Activated CD4-positive, alpha-beta memory T cell treated with anti-CD3 and anti-CD28 coated beads, Interleukin-2, amount 10 ng/mL, durations not matched to agents 7 days and 5 days (primary cell): ENCODE measurements at regions not wholly inside any gene's neighbourhood (a gene's known extent, or its start where the extent isn't known, plus 50 kb on each side); places are given as distances from the start of the nearest gene placed in this dataset.

Experiments
- CTCF ChIA-PET: fragments of 350-600 bp; sonication (Branson Sonifier 250); formaldehyde crosslinking; loops from one replicate; lab custom pipeline; 2021; ENCODE audit warnings: antibody characterized with exemption, inconsistent platforms; lab: Charles Lee
- POLR2A ChIA-PET: fragments of 350-600 bp; sonication (Branson Sonifier 250); formaldehyde crosslinking; loops from one replicate; lab custom pipeline; 2021; ENCODE audit warnings: antibody characterized with exemption; lab: Charles Lee
- DNase-seq: peaks from one replicate; pipeline ENCODE4 v3.0.0-alpha.2; 2020
- H3K27ac Mint-ChIP-seq: one replicate; pipeline ENCODE4 v1.8.0; 2021; ENCODE audit warnings: mild to moderate bottlenecking, mixed read lengths
- H3K27me3 Mint-ChIP-seq: one replicate; pipeline ENCODE4 v1.8.0; 2021; ENCODE audit warnings: mixed read lengths
- H3K36me3 Mint-ChIP-seq: one replicate; pipeline ENCODE4 v1.8.0; 2021; ENCODE audit warnings: low read depth, mixed read lengths
- H3K4me1 Mint-ChIP-seq: one replicate; pipeline ENCODE4 v1.8.0; 2021; ENCODE audit warnings: mixed read lengths
- H3K4me3 Mint-ChIP-seq: one replicate; pipeline ENCODE4 v1.8.0; 2021; ENCODE audit warnings: mild to moderate bottlenecking, mixed read lengths
- H3K9me3 Mint-ChIP-seq: one replicate; pipeline ENCODE4 v1.8.0; 2021; ENCODE audit warnings: mixed read lengths

GRCh38 chr5:6262651-6263363 is 115.5 kb downstream of the MED10 start:
- Mint-ChIP-seq H3K27ac (no peak overlapping the region), H3K9me3 (peaks cover 19% of the 10 kb centered on the region), H3K27me3 (no peaks in the 10 kb centered on the region), H3K36me3 (peaks cover 7% of the 10 kb centered on the region), H3K4me3 (no peak overlapping the region), H3K4me1 (peaks cover 15% of the 10 kb centered on the region)
- DNase-seq = no peak
- CTCF ChIA-PET = no interaction called here
- POLR2A ChIA-PET = no interaction called here

DNA sequence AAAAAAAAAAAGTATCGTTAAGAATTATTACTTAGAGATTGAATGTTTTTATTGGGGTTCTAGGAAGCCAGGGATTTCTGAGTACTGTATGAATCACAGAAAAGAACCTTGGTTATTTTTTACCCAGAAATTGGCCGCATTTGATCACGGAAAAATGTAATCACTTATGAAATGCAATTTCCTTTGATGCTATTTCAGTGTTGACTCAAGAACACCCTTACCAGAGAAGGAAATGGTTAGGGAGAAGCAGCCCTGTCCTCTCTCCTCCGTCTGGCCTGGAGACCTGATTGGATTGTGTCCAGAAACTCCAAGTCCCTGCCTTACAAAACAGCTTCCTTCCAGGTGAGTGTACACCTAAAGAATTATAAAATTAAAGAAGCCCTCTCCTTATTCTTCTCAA is 116.7 kb downstream of the MED10 start:
- peaks cover 7% of the 10 kb centered on the region for H3K36me3 Mint-ChIP-seq
- POLR2A ChIA-PET = no interaction called here
- peaks cover 15% of the 10 kb centered on the region for H3K4me1 Mint-ChIP-seq
- peaks cover 19% of the 10 kb centered on the region for H3K9me3 Mint-ChIP-seq
- CTCF ChIA-PET = no interaction called here
- no peaks in the 10 kb centered on the region for H3K27me3 Mint-ChIP-seq
- H3K27ac Mint-ChIP-seq = peak overlapping the region; percentile 57
- H3K4me3 Mint-ChIP-seq = no peak overlapping the region
- no peak for DNase-seq

- ChIA-PET POLR2A (no interaction called here), CTCF (no interaction called here)
- no peak for DNase-seq
- Mint-ChIP-seq H3K27ac (peak overlapping the region; percentile 36), H3K36me3 (peaks cover 7% of the 10 kb centered on the region), H3K4me3 (no peak overlapping the region), H3K27me3 (no peaks in the 10 kb centered on the region), H3K9me3 (peaks cover 19% of the 10 kb centered on the region), H3K4me1 (peaks cover 15% of the 10 kb centered on the region)
Measured at GRCh38 chr5:6261256-6261655, 117.1 kb downstream of the MED10 start.

- Mint-ChIP-seq H3K4me1 (peaks cover 15% of the 10 kb centered on the region), H3K36me3 (peaks cover 7% of the 10 kb centered on the region), H3K9me3 (peaks cover 19% of the 10 kb centered on the region), H3K27me3 (no peaks in the 10 kb centered on the region), H3K4me3 (no peak overlapping the region), H3K27ac (peak overlapping the region; percentile 36)
- CTCF ChIA-PET = no interaction called here
- no peak for DNase-seq
- POLR2A ChIA-PET = no interaction called here
Measured at GRCh38 chr5:6260846-6261245, 117.5 kb downstream of the MED10 start.

- Mint-ChIP-seq H3K36me3 (peaks cover 7% of the 10 kb centered on the region), H3K27ac (no peak overlapping the region), H3K4me1 (peaks cover 9% of the 10 kb centered on the region), H3K9me3 (peaks cover 17% of the 10 kb centered on the region), H3K4me3 (no peak overlapping the region), H3K27me3 (no peaks in the 10 kb centered on the region)
- DNase-seq = no peak
- ChIA-PET POLR2A (no interaction called here), CTCF (no interaction called here)
Measured at GRCh38 chr5:6256901-6257300, 121.4 kb downstream of the MED10 start.

- Mint-ChIP-seq H3K27ac (no peak overlapping the region), H3K4me3 (no peak overlapping the region), H3K36me3 (peaks cover 7% of the 10 kb centered on the region), H3K9me3 (peaks cover 17% of the 10 kb centered on the region), H3K27me3 (no peaks in the 10 kb centered on the region), H3K4me1 (peaks cover 6% of the 10 kb centered on the region)
- DNase-seq = no peak
- ChIA-PET POLR2A (no interaction called here), CTCF (no interaction called here)
Measured at GRCh38 chr5:6255956-6256355, 122.4 kb downstream of the MED10 start.

DNA sequence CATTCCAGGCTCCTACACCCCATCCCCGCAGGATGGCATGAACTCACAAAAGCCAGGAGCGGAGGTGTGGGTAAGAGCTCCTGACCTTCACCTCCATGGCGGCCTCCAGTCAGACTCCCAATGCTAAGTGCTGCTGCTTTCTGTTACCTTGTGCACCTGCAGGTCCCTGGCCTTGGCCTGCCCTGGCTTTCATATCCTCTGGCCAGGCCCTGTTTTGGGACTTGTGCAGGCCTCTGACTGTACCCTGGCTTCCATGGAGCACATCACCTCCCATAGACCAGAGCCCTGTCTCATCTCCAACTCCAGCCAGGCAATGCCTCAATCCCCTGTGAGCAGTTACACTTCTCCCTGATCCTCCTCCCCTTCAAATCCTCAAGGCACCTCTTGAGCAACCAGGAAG is 124.5 kb downstream of the MED10 start:
- Mint-ChIP-seq H3K27ac (no peak overlapping the region), H3K9me3 (peaks cover 7% of the 10 kb centered on the region), H3K36me3 (no peaks in the 10 kb centered on the region), H3K27me3 (no peaks in the 10 kb centered on the region), H3K4me3 (no peak overlapping the region), H3K4me1 (no peaks in the 10 kb centered on the region)
- DNase-seq = no peak
- POLR2A ChIA-PET = no interaction called here
- CTCF ChIA-PET = no interaction called here

- Mint-ChIP-seq H3K9me3 (peaks cover 3% of the 10 kb centered on the region), H3K27me3 (no peaks in the 10 kb centered on the region), H3K4me3 (no peak overlapping the region), H3K36me3 (no peaks in the 10 kb centered on the region), H3K4me1 (no peaks in the 10 kb centered on the region), H3K27ac (no peak overlapping the region)
- DNase-seq = no peak
- POLR2A ChIA-PET = no interaction called here
- CTCF ChIA-PET = no interaction called here
Measured at GRCh38 chr5:6253281-6253680, 125.1 kb downstream of the MED10 start.

- Mint-ChIP-seq H3K36me3 (no peaks in the 10 kb centered on the region), H3K4me3 (no peak overlapping the region), H3K27me3 (no peaks in the 10 kb centered on the region), H3K9me3 (no peaks in the 10 kb centered on the region), H3K4me1 (no peaks in the 10 kb centered on the region), H3K27ac (no peak overlapping the region)
- no peak for DNase-seq
- CTCF ChIA-PET = no interaction called here
- POLR2A ChIA-PET = no interaction called here
Measured at GRCh38 chr5:6252581-6252980, 125.8 kb downstream of the MED10 start.

GRCh38 chr5:6251565-6252102 is 126.7 kb downstream of the MED10 start:
- Mint-ChIP-seq H3K27me3 (no peaks in the 10 kb centered on the region), H3K27ac (no peak overlapping the region), H3K4me1 (no peaks in the 10 kb centered on the region), H3K9me3 (no peaks in the 10 kb centered on the region), H3K4me3 (no peak overlapping the region), H3K36me3 (no peaks in the 10 kb centered on the region)
- DNase-seq = no peak
- CTCF ChIA-PET = no interaction called here
- POLR2A ChIA-PET = no interaction called here

- no peak overlapping the region for H3K4me3 Mint-ChIP-seq
- no peaks in the 10 kb centered on the region for H3K9me3 Mint-ChIP-seq
- no peaks in the 10 kb centered on the region for H3K4me1 Mint-ChIP-seq
- H3K27ac Mint-ChIP-seq = no peak overlapping the region
- ChIA-PET POLR2A (no interaction called here), CTCF (no interaction called here)
- no peaks in the 10 kb centered on the region for H3K36me3 Mint-ChIP-seq
- DNase-seq = no peak
- no peaks in the 10 kb centered on the region for H3K27me3 Mint-ChIP-seq
Measured at GRCh38 chr5:6250121-6250520, 128.2 kb downstream of the MED10 start.

GRCh38 chr5:6248132-6248531 is 130.2 kb downstream of the MED10 start:
- Mint-ChIP-seq H3K4me3 (no peak overlapping the region), H3K36me3 (no peaks in the 10 kb centered on the region), H3K27me3 (no peaks in the 10 kb centered on the region), H3K27ac (no peak overlapping the region), H3K4me1 (no peaks in the 10 kb centered on the region), H3K9me3 (no peaks in the 10 kb centered on the region)
- ChIA-PET POLR2A (no interaction called here), CTCF (no interaction called here)
- DNase-seq = no peak

- POLR2A ChIA-PET = no interaction called here
- no peaks in the 10 kb centered on the region for H3K27me3 Mint-ChIP-seq
- no peaks in the 10 kb centered on the region for H3K36me3 Mint-ChIP-seq
- DNase-seq = no peak
- no peaks in the 10 kb centered on the region for H3K9me3 Mint-ChIP-seq
- no peak overlapping the region for H3K4me3 Mint-ChIP-seq
- no peak overlapping the region for H3K27ac Mint-ChIP-seq
- CTCF ChIA-PET = no interaction called here
- no peaks in the 10 kb centered on the region for H3K4me1 Mint-ChIP-seq
Measured at GRCh38 chr5:6246820-6247437, 131.4 kb downstream of the MED10 start.

GRCh38 chr5:6244339-6244714 is 134.0 kb downstream of the MED10 start:
- Mint-ChIP-seq H3K4me1 (no peaks in the 10 kb centered on the region), H3K9me3 (no peaks in the 10 kb centered on the region), H3K27ac (no peak overlapping the region), H3K36me3 (no peaks in the 10 kb centered on the region), H3K4me3 (no peak overlapping the region), H3K27me3 (no peaks in the 10 kb centered on the region)
- CTCF ChIA-PET = no interaction called here
- POLR2A ChIA-PET = no interaction called here
- no peak for DNase-seq
